ENCODE measurements at regions not wholly inside any gene's neighbourhood (a gene's known extent, or its start where the extent isn't known, plus 50 kb on each side); places are given as distances from the start of the nearest gene placed in this dataset.

DNA sequence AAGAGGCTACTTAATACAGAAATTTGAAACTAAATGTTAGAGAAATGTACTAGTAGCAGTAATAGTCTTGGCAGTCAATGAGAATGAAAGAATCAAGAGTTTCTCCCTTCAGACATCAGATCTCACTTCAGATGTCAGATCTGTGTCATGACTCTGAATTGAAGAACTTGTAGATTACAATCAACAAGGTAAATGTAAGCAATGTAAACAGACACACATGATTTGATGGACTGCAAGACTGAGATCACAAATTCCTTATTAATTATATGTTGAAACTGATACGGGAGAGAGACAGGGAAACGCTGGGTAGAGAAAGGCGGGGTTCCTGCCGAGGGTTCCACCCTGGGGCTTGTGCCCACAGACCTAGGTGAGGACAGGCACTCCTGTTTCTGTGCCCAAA, 65.5 kb upstream of the HHIP start:
- intact Hi-C loops (cut with micrococcal nuclease) (no loop called here), in situ Hi-C loops (cut with MboI) (no loop called here)
- FAIRE-seq (no peak), ATAC-seq (no peak), DNase-seq (ENCODE audit: extremely low read depth in 1 of 4, low spot score in 3 of 4) (no peak)
- H3K9me3 ChIP-seq (replicated peaks; ENCODE audit: control insufficient read depth, insufficient read depth, low read depth, low read length): no peaks in the 10 kb centered on the region
- no TSS peak for BruUV-seq (replicated peaks)
- H4K20me1 ChIP-seq (replicated peaks; ENCODE audit: control insufficient read depth, insufficient read depth, low read length): no peaks in the 10 kb centered on the region
- H3K4me1 ChIP-seq (replicated peaks in 1 of 2; ENCODE audit: control insufficient read depth in 2 of 2, insufficient read depth in 2 of 2, low read length in 2 of 2): no peaks in the 10 kb centered on the region
- no peak overlapping the region for H3K9ac ChIP-seq (ENCODE audit: insufficient read depth in 1 of 2, low read depth in 2 of 2, low read length in 2 of 2)
- no peak for TF ChIP-seq MCM5 (IDR thresholded peaks at IDR 0.05; ENCODE audit: low read depth)
- TF ChIP-seq, protein P1, sequence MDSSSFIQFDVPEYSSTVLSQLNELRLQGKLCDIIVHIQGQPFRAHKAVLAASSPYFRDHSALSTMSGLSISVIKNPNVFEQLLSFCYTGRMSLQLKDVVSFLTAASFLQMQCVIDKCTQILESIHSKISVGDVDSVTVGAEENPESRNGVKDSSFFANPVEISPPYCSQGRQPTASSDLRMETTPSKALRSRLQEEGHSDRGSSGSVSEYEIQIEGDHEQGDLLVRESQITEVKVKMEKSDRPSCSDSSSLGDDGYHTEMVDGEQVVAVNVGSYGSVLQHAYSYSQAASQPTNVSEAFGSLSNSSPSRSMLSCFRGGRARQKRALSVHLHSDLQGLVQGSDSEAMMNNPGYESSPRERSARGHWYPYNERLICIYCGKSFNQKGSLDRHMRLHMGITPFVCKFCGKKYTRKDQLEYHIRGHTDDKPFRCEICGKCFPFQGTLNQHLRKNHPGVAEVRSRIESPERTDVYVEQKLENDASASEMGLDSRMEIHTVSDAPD (CRISPR knock-in tag; IDR thresholded peaks at IDR 0.05): no peak
- TF ChIP-seq SLC30A9 (CRISPR knock-in tag; IDR thresholded peaks at IDR 0.05): no peak
- TF ChIP-seq BDP1 (IDR thresholded peaks at IDR 0.05; ENCODE audit: insufficient read depth, insufficient read length): no peak
- TF ChIP-seq, protein P2, sequence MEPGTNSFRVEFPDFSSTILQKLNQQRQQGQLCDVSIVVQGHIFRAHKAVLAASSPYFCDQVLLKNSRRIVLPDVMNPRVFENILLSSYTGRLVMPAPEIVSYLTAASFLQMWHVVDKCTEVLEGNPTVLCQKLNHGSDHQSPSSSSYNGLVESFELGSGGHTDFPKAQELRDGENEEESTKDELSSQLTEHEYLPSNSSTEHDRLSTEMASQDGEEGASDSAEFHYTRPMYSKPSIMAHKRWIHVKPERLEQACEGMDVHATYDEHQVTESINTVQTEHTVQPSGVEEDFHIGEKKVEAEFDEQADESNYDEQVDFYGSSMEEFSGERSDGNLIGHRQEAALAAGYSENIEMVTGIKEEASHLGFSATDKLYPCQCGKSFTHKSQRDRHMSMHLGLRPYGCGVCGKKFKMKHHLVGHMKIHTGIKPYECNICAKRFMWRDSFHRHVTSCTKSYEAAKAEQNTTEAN (CRISPR knock-in tag; IDR thresholded peaks at IDR 0.05): no peak
- no peak for TF ChIP-seq PTRF (tag; IDR thresholded peaks at IDR 0.05)
- TF ChIP-seq, protein P3, sequence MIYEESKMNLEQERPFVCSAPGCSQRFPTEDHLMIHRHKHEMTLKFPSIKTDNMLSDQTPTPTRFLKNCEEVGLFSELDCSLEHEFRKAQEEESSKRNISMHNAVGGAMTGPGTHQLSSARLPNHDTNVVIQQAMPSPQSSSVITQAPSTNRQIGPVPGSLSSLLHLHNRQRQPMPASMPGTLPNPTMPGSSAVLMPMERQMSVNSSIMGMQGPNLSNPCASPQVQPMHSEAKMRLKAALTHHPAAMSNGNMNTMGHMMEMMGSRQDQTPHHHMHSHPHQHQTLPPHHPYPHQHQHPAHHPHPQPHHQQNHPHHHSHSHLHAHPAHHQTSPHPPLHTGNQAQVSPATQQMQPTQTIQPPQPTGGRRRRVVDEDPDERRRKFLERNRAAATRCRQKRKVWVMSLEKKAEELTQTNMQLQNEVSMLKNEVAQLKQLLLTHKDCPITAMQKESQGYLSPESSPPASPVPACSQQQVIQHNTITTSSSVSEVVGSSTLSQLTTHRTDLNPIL (CRISPR knock-in tag; IDR thresholded peaks at IDR 0.05): no peak
- no peak for TF ChIP-seq ZKSCAN3 (CRISPR knock-in tag; IDR thresholded peaks at IDR 0.05)
- no peak for TF ChIP-seq NFYB (IDR thresholded peaks at IDR 0.05; ENCODE audit: extremely low read depth, insufficient read length)
- no peak for TF ChIP-seq ZFPM2 (CRISPR knock-in tag; IDR thresholded peaks at IDR 0.05)
- no peak for TF ChIP-seq NFE2L1 (tag; IDR thresholded peaks at IDR 0.05; ENCODE audit: borderline replicate concordance, low read depth)
- TF ChIP-seq HNRNPUL1 (IDR thresholded peaks at IDR 0.05; ENCODE audit: low read length): no peak
- TF ChIP-seq FOXJ2 (tag; IDR thresholded peaks at IDR 0.05): no peak
- TF ChIP-seq ZNF12 (CRISPR knock-in tag; IDR thresholded peaks at IDR 0.05): no peak
- no peak for TF ChIP-seq LARP7 (IDR thresholded peaks at IDR 0.05)
- TF ChIP-seq, protein P4, sequence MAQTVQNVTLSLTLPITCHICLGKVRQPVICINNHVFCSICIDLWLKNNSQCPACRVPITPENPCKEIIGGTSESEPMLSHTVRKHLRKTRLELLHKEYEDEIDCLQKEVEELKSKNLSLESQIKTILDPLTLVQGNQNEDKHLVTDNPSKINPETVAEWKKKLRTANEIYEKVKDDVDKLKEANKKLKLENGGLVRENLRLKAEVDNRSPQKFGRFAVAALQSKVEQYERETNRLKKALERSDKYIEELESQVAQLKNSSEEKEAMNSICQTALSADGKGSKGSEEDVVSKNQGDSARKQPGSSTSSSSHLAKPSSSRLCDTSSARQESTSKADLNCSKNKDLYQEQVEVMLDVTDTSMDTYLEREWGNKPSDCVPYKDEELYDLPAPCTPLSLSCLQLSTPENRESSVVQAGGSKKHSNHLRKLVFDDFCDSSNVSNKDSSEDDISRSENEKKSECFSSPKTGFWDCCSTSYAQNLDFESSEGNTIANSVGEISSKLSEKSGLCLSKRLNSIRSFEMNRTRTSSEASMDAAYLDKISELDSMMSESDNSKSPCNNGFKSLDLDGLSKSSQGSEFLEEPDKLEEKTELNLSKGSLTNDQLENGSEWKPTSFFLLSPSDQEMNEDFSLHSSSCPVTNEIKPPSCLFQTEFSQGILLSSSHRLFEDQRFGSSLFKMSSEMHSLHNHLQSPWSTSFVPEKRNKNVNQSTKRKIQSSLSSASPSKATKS (CRISPR knock-in tag; IDR thresholded peaks at IDR 0.05): no peak
- H3K79me2 ChIP-seq (ENCODE audit: control insufficient read depth, insufficient read depth, low read length): no peaks in the 10 kb centered on the region
- H2AFZ ChIP-seq (ENCODE audit: low read depth, low read length): no peak overlapping the region
- H3K4me2 ChIP-seq (ENCODE audit: insufficient read depth, low read length): no peak overlapping the region
- no peaks in the 10 kb centered on the region for H3K27me3 ChIP-seq (ENCODE audit: control insufficient read depth in 2 of 2, insufficient read depth in 2 of 2, low read length in 2 of 2)
- no peak overlapping the region for H3K27ac ChIP-seq (ENCODE audit: extremely low read depth, low read depth, low read length)
- no peaks in the 10 kb centered on the region for H3K9me1 ChIP-seq (ENCODE audit: control insufficient read depth, insufficient read depth, low read length)
- 0% methylated on average over 4 of the region's 4 CpGs for WGBS (ENCODE audit: insufficient coverage, low coverage, missing lambda C conversion rate)
- ChIA-PET CTCF (ENCODE audit: low intra/inter-chr PET ratio) (no interaction called here), POLR2A (no interaction called here)
- H3K4me3 ChIP-seq: no peak overlapping the region
- no peaks in the 10 kb centered on the region for H3K36me3 ChIP-seq (ENCODE audit: control insufficient read depth, insufficient read depth, low read length)
